Esophagus squamous epithelium (tissue), 5 donors: ENCODE measurements at regions not wholly inside any gene's neighbourhood (a gene's known extent, or its start where the extent isn't known, plus 50 kb on each side); places are given as distances from the start of the nearest gene placed in this dataset.

ENCODE experiments used
- DNase-seq: peaks from one replicate; lab custom pipeline; 2025; lab: John Stamatoyannopoulos, UW
- H3K27ac ChIP-seq, 4 donors: fragments of 200-600 bp; sonication (generic); one replicate each; pipeline ENCODE4 v1.5.1; 2016 to 2019; ENCODE audit warnings: mild to moderate bottlenecking in 1 of 4
- H3K27me3 ChIP-seq, 4 donors: fragments of 200-600 bp; sonication (generic); 1 replicate in 3 of 4; 2 replicates in 1 of 4; pipeline versions ENCODE4 v1.5.1 to v1.6.0; 2017 to 2021; ENCODE audit warnings: antibody characterized with exemption in 1 of 4
- H3K36me3 ChIP-seq, 3 donors: fragments of 200-600 bp; sonication (generic); one replicate each; pipeline ENCODE4 v1.5.1; 2016 to 2019
- H3K4me1 ChIP-seq, 3 donors: fragments of 200-600 bp; sonication (generic); one replicate each; pipeline ENCODE4 v1.5.1; 2017 to 2019
- H3K4me3 ChIP-seq, 4 donors: fragments of 200-600 bp; sonication (generic); 1 replicate in 3 of 4; 2 replicates in 1 of 4; pipeline ENCODE4 v1.5.1; 2016 to 2019; ENCODE audit warnings: mild to moderate bottlenecking in 2 of 4, moderate library complexity in 1 of 4
- H3K9me3 ChIP-seq, 3 donors: fragments of 200-600 bp; sonication (generic); one replicate each; pipeline ENCODE4 v1.5.1; 2016 to 2019
- CTCF ChIP-seq, 6 experiments: fragments of 450-650 bp in 4 of 6; fragments of 200-600 bp in 2 of 6; sonication (generic) in 2 of 6; IDR thresholded peaks; one replicate each; pipeline ENCODE4 v1.5.1; 2016 to 2019; ENCODE audit warnings: antibody characterized with exemption in 6 of 6, mild to moderate bottlenecking in 4 of 6, moderate library complexity in 4 of 6
- POLR2A ChIP-seq, 4 donors: fragments of 450-650 bp; IDR thresholded peaks; one replicate each; pipeline ENCODE4 v1.6.1; 2017; ENCODE audit warnings: antibody characterized with exemption in 4 of 4, mild to moderate bottlenecking in 4 of 4, moderate library complexity in 3 of 4
- WGBS, 2 donors: methylation state at CpG; one replicate each; pipeline ENCODE4 v1.1.5; 2018; 5-methylcytosine and 5-hydroxymethylcytosine counted together
- intact Hi-C: fragments of 100-400 bp; cut with DNase I; formaldehyde crosslinking; loops from one replicate; pipeline ENCODE4 v1.15.0; 2022
- donor health status: DM: yes; HTN: yes; CAD: no.

DNA sequence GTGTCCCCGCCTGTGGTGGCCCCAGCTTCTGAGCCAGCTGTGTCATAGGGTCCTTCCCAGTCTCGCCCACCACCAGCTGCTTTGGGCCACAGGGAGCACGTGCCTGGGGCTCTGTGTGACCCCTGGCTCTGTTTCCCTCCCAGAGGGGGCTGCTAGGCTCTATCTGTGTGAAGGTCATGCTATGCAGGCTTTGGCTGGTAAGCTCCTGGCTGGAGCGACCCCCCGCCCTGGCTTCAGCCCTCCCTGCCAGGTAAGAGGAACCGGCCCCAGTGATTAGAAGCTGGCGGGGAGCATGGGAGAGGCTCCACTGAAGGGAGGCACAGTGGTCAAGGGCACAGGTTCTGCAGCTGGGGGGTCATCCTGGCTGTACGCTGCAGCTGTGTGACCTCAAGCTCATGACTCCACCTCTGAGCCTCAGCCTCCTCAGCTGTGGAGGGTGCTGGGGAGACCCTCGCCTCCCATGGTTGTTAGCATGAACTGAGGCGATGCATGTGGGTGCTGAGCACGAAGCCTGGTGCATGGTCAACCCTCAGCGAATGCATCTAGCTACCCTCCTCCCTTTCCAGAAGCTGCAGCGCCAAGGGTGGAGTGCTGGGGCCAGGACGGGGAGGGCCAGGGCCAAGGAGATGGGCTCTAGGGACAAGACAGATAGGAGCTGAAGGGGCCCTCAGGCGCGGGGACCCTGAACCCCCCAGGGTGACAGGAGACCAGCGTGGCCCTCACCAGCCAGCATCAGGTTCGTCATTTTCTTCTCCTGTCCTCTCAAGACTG, 163.8 kb upstream of the MVB12B start:
- Histone ChIP-seq H3K27me3 (peaks cover 0 to 41% (median 0%) of the 10 kb centered on the region in 4 donors), H3K4me1 (no peaks in the 10 kb centered on the region), H3K9me3 (no peaks in the 10 kb centered on the region), H3K27ac (no peak overlapping the region), H3K36me3 (no peaks in the 10 kb centered on the region), H3K4me3 (no peak overlapping the region)
- intact Hi-C loops: no loop called here
- no peak for DNase-seq
- 85 to 87% methylated on average over 4 to 5 of the region's 18 CpGs for WGBS, 2 donors
- TF ChIP-seq CTCF (IDR thresholded peaks at IDR 0.05): no peak
- no peak for TF ChIP-seq POLR2A (IDR thresholded peaks at IDR 0.05)

DNA sequence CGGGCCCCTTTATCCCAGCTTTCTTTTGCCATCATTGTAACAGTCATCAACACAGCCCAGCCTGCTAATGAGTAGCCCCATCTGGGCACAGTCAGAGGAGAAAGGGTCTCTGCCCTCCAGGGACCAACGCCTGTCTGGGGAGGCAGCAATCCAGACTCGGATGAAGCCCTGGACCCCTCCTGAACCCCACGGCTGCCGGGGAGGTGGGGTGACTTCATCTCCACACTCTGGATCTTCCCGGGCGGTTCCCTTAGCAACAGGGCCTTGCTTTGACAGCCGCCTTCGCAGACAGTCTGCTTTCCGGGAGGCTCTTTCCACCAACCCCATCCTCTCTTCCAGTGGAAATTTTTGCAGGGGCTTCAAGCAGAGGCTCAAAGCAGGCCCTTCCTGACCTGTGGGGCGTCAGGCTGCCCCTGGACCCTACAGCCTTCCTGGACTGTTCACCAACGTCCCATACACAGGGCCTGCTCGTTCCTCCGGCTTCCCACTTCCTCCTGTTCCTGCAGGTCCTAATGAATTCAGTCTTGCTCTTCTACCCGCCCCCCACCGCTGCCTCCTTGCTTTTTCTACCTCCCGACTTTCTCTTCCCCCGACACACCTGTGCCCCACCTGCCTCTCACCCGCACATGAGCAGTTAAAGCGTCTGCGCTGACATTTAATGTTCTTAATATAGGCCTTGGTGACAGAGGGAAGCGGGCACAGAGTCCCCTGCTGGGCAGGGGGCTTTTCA, 161.7 kb upstream of the MVB12B start:
- WGBS, 2 donors: 75 to 82% methylated on average over 17 to 20 of the region's 22 CpGs
- no peak overlapping the region for H3K4me3 ChIP-seq
- intact Hi-C loops: no loop called here
- DNase-seq: no peak
- no peak overlapping the region for H3K27ac ChIP-seq
- peaks cover 0 to 38% (median 0%) of the 10 kb centered on the region in 4 donors for H3K27me3 ChIP-seq
- no peaks in the 10 kb centered on the region for H3K9me3 ChIP-seq
- H3K36me3 ChIP-seq: no peaks in the 10 kb centered on the region
- no peak for TF ChIP-seq POLR2A (IDR thresholded peaks at IDR 0.05)
- TF ChIP-seq CTCF (IDR thresholded peaks at IDR 0.05): no peak
- H3K4me1 ChIP-seq: no peaks in the 10 kb centered on the region

GRCh38 chr9:126165755-126166154, 160.9 kb upstream of the MVB12B start:
- Histone ChIP-seq H3K27ac (no peak overlapping the region), H3K27me3 (peaks cover 0 to 45% (median 0%) of the 10 kb centered on the region in 4 donors), H3K4me3 (no peak overlapping the region), H3K9me3 (no peaks in the 10 kb centered on the region), H3K4me1 (no peaks in the 10 kb centered on the region), H3K36me3 (no peaks in the 10 kb centered on the region)
- intact Hi-C loops: no loop called here
- TF ChIP-seq CTCF (IDR thresholded peaks at IDR 0.05): no peak
- no peak for TF ChIP-seq POLR2A (IDR thresholded peaks at IDR 0.05)
- WGBS, 2 donors: 85 to 91% methylated on average over 5 to 7 of the region's 8 CpGs
- no peak for DNase-seq

DNA sequence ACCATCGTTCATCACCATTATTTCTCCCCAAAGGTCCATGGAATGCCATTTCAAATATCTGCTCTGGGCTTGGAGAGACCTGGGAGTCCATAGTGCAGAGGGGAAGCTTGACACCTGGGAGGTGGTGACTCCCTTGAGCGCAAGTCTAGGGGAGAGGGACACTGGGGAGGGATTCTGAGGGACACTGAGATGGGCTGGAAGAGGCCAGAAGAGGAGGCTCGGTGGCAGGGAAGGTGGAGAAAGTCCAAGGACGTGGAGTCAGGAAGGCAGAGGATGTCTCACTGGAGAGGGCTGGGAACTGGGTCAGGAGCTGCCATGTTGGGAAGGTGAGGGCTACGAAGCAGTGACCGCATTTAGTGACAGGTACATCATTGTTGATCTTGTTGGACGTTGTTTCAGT, 160.3 kb upstream of the MVB12B start:
- intact Hi-C loops: no loop called here

More for the DNA sequence above, 160.3 kb upstream of the MVB12B start:
- H3K4me1 ChIP-seq: no peaks in the 10 kb centered on the region
- H3K36me3 ChIP-seq: no peaks in the 10 kb centered on the region
- no peak for DNase-seq
- H3K27me3 ChIP-seq: peaks cover 0 to 49% (median 0%) of the 10 kb centered on the region in 4 donors
- H3K9me3 ChIP-seq: no peaks in the 10 kb centered on the region
- H3K27ac ChIP-seq: no peak overlapping the region
- no peak overlapping the region for H3K4me3 ChIP-seq
- TF ChIP-seq CTCF (IDR thresholded peaks at IDR 0.05): no peak
- no peak for TF ChIP-seq POLR2A (IDR thresholded peaks at IDR 0.05)
- 74 to 85% methylated on average over 7 of the region's 7 CpGs for whole genome bisulfite sequencing, 2 donors
